H1 (cell line): ENCODE measurements at regions not wholly inside any gene's neighbourhood (a gene's known extent, or its start where the extent isn't known, plus 50 kb on each side); places are given as distances from the start of the nearest gene placed in this dataset.

Experiments
- CTCF ChIA-PET: fragments of 300-600 bp; sonication (Branson Sonifier 250); formaldehyde crosslinking; loops from one replicate; lab custom pipeline; 2021; ENCODE audit not compliant: partially characterized antibody; lab: Charles Lee
- POLR2A ChIA-PET: fragments of 300-600 bp; sonication (Branson Sonifier 250); formaldehyde crosslinking; loops from one replicate; lab custom pipeline; 2021; ENCODE audit warnings: inconsistent platforms; ENCODE audit not compliant: partially characterized antibody; lab: Charles Lee
- DNase-seq, 2 experiments: peaks; one replicate each; pipeline versions ENCODE4 v3.0.0 to v3.0.0-alpha.2; 2010 to 2022; ENCODE audit warnings: low spot score in 2 of 2, low read depth in 1 of 2, mixed read lengths in 1 of 2
- FAIRE-seq: peaks from 2 replicates; lab custom pipeline; 2011; peaks lifted over from hg19 to GRCh38; lab: Jason Lieb, UNC
- H2AFZ ChIP-seq: 2 replicates; pipeline ENCODE4 v1.8.1; 2012; ENCODE audit warnings: low read length, inconsistent platforms
- H2AK5ac ChIP-seq: 2 replicates; pipeline ENCODE4 v1.6.1; 2013; ENCODE audit warnings: low read depth, low read length
- H2BK120ac ChIP-seq: replicated peaks from 2 replicates; pipeline ENCODE3; 2013; ENCODE audit warnings: low read depth, low read length, inconsistent platforms
- H2BK12ac ChIP-seq: 2 replicates; pipeline ENCODE4 v1.6.1; 2013; ENCODE audit warnings: low read depth, low read length
- H2BK15ac ChIP-seq: 2 replicates; pipeline ENCODE4 v1.6.1; 2013; ENCODE audit warnings: low read length
- H2BK20ac ChIP-seq: 2 replicates; pipeline ENCODE4 v1.6.1; 2013; ENCODE audit warnings: low read length
- H2BK5ac ChIP-seq: 2 replicates; pipeline ENCODE4 v1.6.1; 2013; ENCODE audit warnings: low read depth, low read length
- H3K14ac ChIP-seq: 2 replicates; pipeline ENCODE4 v1.6.1; 2013; ENCODE audit warnings: inconsistent platforms; ENCODE audit not compliant: insufficient read length
- H3K18ac ChIP-seq: 2 replicates; pipeline ENCODE4 v1.6.1; 2013; ENCODE audit warnings: low read length; ENCODE audit errors: extremely low read depth
- H3K23ac ChIP-seq: 2 replicates; pipeline ENCODE4 v1.6.1; 2013; ENCODE audit warnings: inconsistent platforms; ENCODE audit not compliant: insufficient read length
- H3K23me2 ChIP-seq: 2 replicates; pipeline ENCODE4 v1.6.1; 2013; ENCODE audit warnings: low read depth, low read length
- H3K27ac ChIP-seq: 2 replicates; pipeline ENCODE4 v1.6.1; 2011; ENCODE audit warnings: low read depth, low read length, inconsistent platforms
- H3K27me3 ChIP-seq, 4 experiments: replicated peaks in 1 of 4; 1 replicate in 1 of 4; 2 replicates in 3 of 4; pipeline versions ENCODE4 v1.6.1 to v1.8.1; 2011 to 2013; ENCODE audit warnings: low read length in 3 of 4, mild to moderate bottlenecking in 3 of 4, inconsistent platforms in 2 of 4, mixed read lengths in 2 of 4, moderate library complexity in 1 of 4; ENCODE audit not compliant: control insufficient read depth in 3 of 4, insufficient read depth in 3 of 4; ENCODE audit errors: extremely low read depth in 1 of 4
- H3K36me3 ChIP-seq, 4 experiments: 2 replicates each; pipeline versions ENCODE4 v1.6.1 to v1.8.1; 2011 to 2013; ENCODE audit warnings: mild to moderate bottlenecking in 4 of 4, low read length in 3 of 4, moderate library complexity in 2 of 4, control low read depth in 1 of 4, inconsistent platforms in 1 of 4; ENCODE audit not compliant: insufficient read depth in 4 of 4, control insufficient read depth in 2 of 4
- H3K4ac ChIP-seq: replicated peaks from 2 replicates; pipeline ENCODE3; 2013; ENCODE audit warnings: low read length, low read depth, mixed read lengths, inconsistent platforms; ENCODE audit not compliant: insufficient read length
- H3K4me1 ChIP-seq, 4 experiments: replicated peaks in 1 of 4; 1 replicate in 1 of 4; 2 replicates in 3 of 4; pipeline versions ENCODE4 v1.6.1 to v1.8.1; 2011 to 2013; ENCODE audit warnings: low read length in 3 of 4, inconsistent platforms in 2 of 4, mixed read lengths in 1 of 4; ENCODE audit not compliant: insufficient read depth in 4 of 4, control insufficient read depth in 3 of 4
- H3K4me2 ChIP-seq, 2 experiments: 2 replicates each; pipeline versions ENCODE4 v1.6.1 to v1.8.1; 2011 to 2013; ENCODE audit warnings: low read depth in 2 of 2, low read length in 2 of 2, control low read depth in 1 of 2, inconsistent platforms in 1 of 2, mild to moderate bottlenecking in 1 of 2; ENCODE audit not compliant: insufficient read depth in 1 of 2
- H3K4me3 ChIP-seq, 4 experiments: fragments of 200-600, 300-600 bp in 1 of 4; sonication (generic), shearing (Covaris generic), sonication (Bioruptor Twin) in 1 of 4; 2 replicates each; pipeline versions ENCODE4 v1.5.1 to v1.8.1; 2011 to 2016; ENCODE audit warnings: low read length in 4 of 4, low read depth in 3 of 4, control low read depth in 2 of 4, inconsistent platforms in 2 of 4, mild to moderate bottlenecking in 2 of 4, mixed read lengths in 1 of 4, moderate library complexity in 1 of 4; ENCODE audit not compliant: insufficient read depth in 2 of 4; ENCODE audit errors: extremely low read depth in 1 of 4
- H3K56ac ChIP-seq: replicated peaks from 2 replicates; pipeline ENCODE3; 2013; ENCODE audit warnings: low read depth, mild to moderate bottlenecking, mixed read lengths, low read length, inconsistent platforms; ENCODE audit not compliant: insufficient read length
- H3K79me1 ChIP-seq: 2 replicates; pipeline ENCODE4 v1.6.1; 2013; ENCODE audit warnings: low read depth, low read length, control low read depth
- H3K79me2 ChIP-seq, 2 experiments: 2 replicates each; pipeline versions ENCODE4 v1.6.1 to v1.8.1; 2012 to 2013; ENCODE audit warnings: low read length in 2 of 2, mild to moderate bottlenecking in 2 of 2, inconsistent platforms in 1 of 2; ENCODE audit not compliant: insufficient read depth in 2 of 2, control insufficient read depth in 1 of 2
- H3K9ac ChIP-seq, 4 experiments: replicated peaks in 1 of 4; 1 replicate in 1 of 4; 2 replicates in 3 of 4; pipeline versions ENCODE4 v1.6.1 to v1.8.1; 2011 to 2013; ENCODE audit warnings: low read depth in 3 of 4, low read length in 3 of 4, control low read depth in 2 of 4, mild to moderate bottlenecking in 2 of 4, moderate library complexity in 2 of 4, inconsistent platforms in 1 of 4; ENCODE audit errors: extremely low read depth in 1 of 4
- H3K9me3 ChIP-seq, 2 experiments: 2 replicates each; pipeline versions ENCODE4 v1.6.1 to v1.8.1; 2012 to 2013; ENCODE audit warnings: mild to moderate bottlenecking in 2 of 2, moderate library complexity in 2 of 2, control low read depth in 1 of 2, inconsistent platforms in 1 of 2, low read depth in 1 of 2, low read length in 1 of 2, mixed read lengths in 1 of 2; ENCODE audit not compliant: insufficient read depth in 2 of 2
- H4K20me1 ChIP-seq, 2 experiments: replicated peaks in 1 of 2; 2 replicates each; pipeline versions ENCODE3 to v1.8.1; 2011 to 2013; ENCODE audit warnings: inconsistent platforms in 2 of 2, low read length in 2 of 2, mild to moderate bottlenecking in 1 of 2; ENCODE audit not compliant: insufficient read depth in 2 of 2, control insufficient read depth in 1 of 2
- H4K5ac ChIP-seq: 2 replicates; pipeline ENCODE4 v1.6.1; 2013; ENCODE audit warnings: low read length, low read depth, mixed read lengths, inconsistent platforms; ENCODE audit not compliant: insufficient read length
- H4K8ac ChIP-seq: 2 replicates; pipeline ENCODE4 v1.8.0; 2013; ENCODE audit warnings: mild to moderate bottlenecking, moderate library complexity, low read length, inconsistent platforms; ENCODE audit not compliant: insufficient read depth; ENCODE audit errors: extremely low read depth
- H4K91ac ChIP-seq: replicated peaks from 2 replicates; pipeline ENCODE3; 2013; ENCODE audit warnings: low read length, mixed read lengths, inconsistent platforms; ENCODE audit not compliant: insufficient read length
- ASH2L ChIP-seq: fragments of 200-600, 300-600 bp; sonication (generic); IDR thresholded peaks from one replicate; pipeline ENCODE4 v1.7.1; 2017; ENCODE audit warnings: low read length
- BACH1 ChIP-seq: IDR thresholded peaks from 2 replicates; pipeline ENCODE4 v1.6.1; 2012; ENCODE audit warnings: low read length, improper control_type of control experiment
- BRCA1 ChIP-seq: IDR thresholded peaks from 2 replicates; pipeline ENCODE4 v1.6.1; 2012; ENCODE audit warnings: low read depth, low read length, improper control_type of control experiment
- CBX5 ChIP-seq: fragments of 300-800, 300-1000 bp; sonication (generic); IDR thresholded peaks from 2 replicates; pipeline ENCODE4 v1.7.1; 2016; ENCODE audit warnings: antibody characterized with exemption, low read length, low read depth
- CTBP2 ChIP-seq: IDR thresholded peaks from 2 replicates; pipeline ENCODE4 v1.7.0; 2011; ENCODE audit warnings: borderline replicate concordance, mild to moderate bottlenecking, moderate library complexity, mixed read lengths, low read length; ENCODE audit not compliant: insufficient read depth, insufficient read length
- EZH2 ChIP-seq: fragments of 200-600 bp; sonication (generic); IDR thresholded peaks from 2 replicates; pipeline ENCODE4 v1.7.1; 2012; ENCODE audit warnings: low read depth, mild to moderate bottlenecking, moderate library complexity, low read length, inconsistent platforms; ENCODE audit not compliant: severe bottlenecking
- JUN ChIP-seq: IDR thresholded peaks from 2 replicates; pipeline ENCODE4 v1.6.1; 2011; ENCODE audit warnings: low read depth, mild to moderate bottlenecking, improper control_type of control experiment, low read length
- RNF2 ChIP-seq: fragments of 200-900, 300-1000 bp; sonication (generic); IDR thresholded peaks from 2 replicates; pipeline ENCODE4 v1.7.1; 2016; ENCODE audit warnings: borderline replicate concordance, low read depth, mild to moderate bottlenecking, antibody characterized with exemption, low read length; ENCODE audit not compliant: poor library complexity, severe bottlenecking; ENCODE audit errors: missing control alignments
- SP1 ChIP-seq: IDR thresholded peaks from 2 replicates; pipeline ENCODE4 v1.6.1; 2011; ENCODE audit warnings: low read depth, low read length
- TAF1 ChIP-seq: IDR thresholded peaks from 2 replicates; pipeline ENCODE4 v1.6.1; 2011; ENCODE audit warnings: mild to moderate bottlenecking, low read depth, low read length
- TBP ChIP-seq: IDR thresholded peaks from 2 replicates; pipeline ENCODE4 v1.6.1; 2011; ENCODE audit warnings: low read depth, low read length, improper control_type of control experiment
- YY1 ChIP-seq: IDR thresholded peaks from 2 replicates; pipeline ENCODE4 v1.6.1; 2011; ENCODE audit warnings: low read depth, mild to moderate bottlenecking, low read length
- WGBS, 2 experiments: shearing (Covaris generic) in 1 of 2; methylation state at CpG; one replicate each; pipeline versions ENCODE4 v1.1.6 to v1.1.7; 2013 to 2015; ENCODE audit warnings: low lambda C conversion rate in 2 of 2, mixed read lengths in 2 of 2, inconsistent platforms in 1 of 2, low coverage in 1 of 2, missing lambda C conversion rate in 1 of 2; ENCODE audit not compliant: insufficient replicate concordance in 2 of 2, insufficient coverage in 1 of 2, insufficient read length in 1 of 2; ENCODE audit errors: extremely low coverage in 1 of 2, missing lambda C conversion rate in 1 of 2; 5-methylcytosine and 5-hydroxymethylcytosine counted together
- TF ChIP-seq, protein P1 (sequence below), 3 experiments: IDR thresholded peaks; 1 replicate in 2 of 3; 2 replicates in 1 of 3; pipeline versions ENCODE4 v1.5.1 to v1.6.1; 2011; ENCODE audit warnings: low read length in 3 of 3, mild to moderate bottlenecking in 3 of 3, inconsistent platforms in 2 of 3, low read depth in 1 of 3, moderate library complexity in 1 of 3; ENCODE audit not compliant: insufficient read depth in 1 of 3; ENCODE audit errors: control extremely low read depth in 1 of 3

DNA sequence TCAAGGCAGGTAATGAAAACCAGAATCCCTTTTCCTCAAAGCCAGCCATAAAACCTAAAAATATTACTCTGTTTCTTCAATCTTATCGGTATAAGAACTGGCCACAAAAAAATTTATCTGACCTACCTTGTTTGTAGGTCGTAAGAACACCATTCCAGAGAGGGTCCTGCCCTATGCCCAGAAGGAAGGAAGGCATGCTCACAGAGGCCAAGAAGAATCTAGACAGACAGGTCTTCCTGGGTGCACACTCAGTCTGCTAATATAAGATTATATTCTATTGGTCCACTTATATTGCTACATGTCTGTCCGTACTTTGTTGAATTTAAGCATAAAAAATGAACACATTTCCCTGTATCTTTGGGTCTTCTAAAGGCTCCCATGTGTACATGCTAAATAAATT lies 2136.1 kb upstream of the PCDH20 start:
- Histone ChIP-seq H2BK12ac (no peak overlapping the region), H2AK5ac (no peak overlapping the region), H3K23ac (no peak overlapping the region), H3K9me3 (0 out of 4 replicates have a peak, but pooled peaks cover 0 to 3% of the 10 kb centered on the region in 2 experiments), H3K4me3 (no peak overlapping the region), H4K8ac (no peak overlapping the region), H2BK15ac (no peak overlapping the region), H3K27me3 (no peaks in the 10 kb centered on the region), H3K79me2 (no peaks in the 10 kb centered on the region), H3K23me2 (no peaks in the 10 kb centered on the region), H3K56ac (no peak overlapping the region), H4K5ac (no peak overlapping the region), H3K4me1 (no peaks in the 10 kb centered on the region), H3K36me3 (no peaks in the 10 kb centered on the region), H4K91ac (no peak overlapping the region), H2AFZ (no peak overlapping the region), H3K4me2 (no peak overlapping the region), H3K79me1 (no peaks in the 10 kb centered on the region), H4K20me1 (no peaks in the 10 kb centered on the region), H2BK20ac (no peak overlapping the region), H3K27ac (no peak overlapping the region), H2BK5ac (no peak overlapping the region), H3K14ac (no peak overlapping the region), H2BK120ac (no peak overlapping the region), H3K18ac (no peak overlapping the region), H3K9ac (no peak overlapping the region), H3K4ac (no peak overlapping the region)
- ChIA-PET CTCF (no interaction called here), POLR2A (no interaction called here)
- DNase-seq (no peak), FAIRE-seq (no peak)
- 98% methylated on average over 3 of the region's 3 CpGs; no CpG with 5 or more reads in 1 of the 2 experiments for WGBS, 2 experiments
- TF ChIP-seq, protein P1, sequence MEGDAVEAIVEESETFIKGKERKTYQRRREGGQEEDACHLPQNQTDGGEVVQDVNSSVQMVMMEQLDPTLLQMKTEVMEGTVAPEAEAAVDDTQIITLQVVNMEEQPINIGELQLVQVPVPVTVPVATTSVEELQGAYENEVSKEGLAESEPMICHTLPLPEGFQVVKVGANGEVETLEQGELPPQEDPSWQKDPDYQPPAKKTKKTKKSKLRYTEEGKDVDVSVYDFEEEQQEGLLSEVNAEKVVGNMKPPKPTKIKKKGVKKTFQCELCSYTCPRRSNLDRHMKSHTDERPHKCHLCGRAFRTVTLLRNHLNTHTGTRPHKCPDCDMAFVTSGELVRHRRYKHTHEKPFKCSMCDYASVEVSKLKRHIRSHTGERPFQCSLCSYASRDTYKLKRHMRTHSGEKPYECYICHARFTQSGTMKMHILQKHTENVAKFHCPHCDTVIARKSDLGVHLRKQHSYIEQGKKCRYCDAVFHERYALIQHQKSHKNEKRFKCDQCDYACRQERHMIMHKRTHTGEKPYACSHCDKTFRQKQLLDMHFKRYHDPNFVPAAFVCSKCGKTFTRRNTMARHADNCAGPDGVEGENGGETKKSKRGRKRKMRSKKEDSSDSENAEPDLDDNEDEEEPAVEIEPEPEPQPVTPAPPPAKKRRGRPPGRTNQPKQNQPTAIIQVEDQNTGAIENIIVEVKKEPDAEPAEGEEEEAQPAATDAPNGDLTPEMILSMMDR (IDR thresholded peaks at IDR 0.05; ENCODE audit: control extremely low read depth in 1 of 3, insufficient read depth in 1 of 3, low read depth in 1 of 3, low read length in 3 of 3), result no peak
- TF ChIP-seq CTBP2, result no peak
- TF ChIP-seq SP1, result no peak
- no peak for TF ChIP-seq RNF2
- no peak for TF ChIP-seq CBX5
- no peak for TF ChIP-seq ASH2L
- no peak for TF ChIP-seq JUN
- no peak for TF ChIP-seq TAF1
- TF ChIP-seq BACH1, result no peak
- TF ChIP-seq YY1, result no peak
- TF ChIP-seq BRCA1, result no peak
- TF ChIP-seq TBP, result no peak
- no peak for TF ChIP-seq EZH2
